Stimulated activated CD8-positive, alpha-beta memory T cell treated with anti-CD3 and anti-CD28 coated beads, Interleukin-15, amount 100 ng/mL, for 48 hours (primary cell): ENCODE measurements at regions not wholly inside any gene's neighbourhood (a gene's known extent, or its start where the extent isn't known, plus 50 kb on each side); places are given as distances from the start of the nearest gene placed in this dataset.

ENCODE experiments used
- DNase-seq, 2 donors: peaks; one replicate each; pipeline ENCODE4 v3.0.0-alpha.2; 2020; ENCODE audit warnings: low read depth in 2 of 2

GRCh38 chr10:107269626-107270025 lies 105.1 kb upstream of the SORCS1 start:
- DNase-seq, result no peak

- no peak for DNase-seq
Measured at GRCh38 chr10:107264742-107265141, 100.2 kb upstream of the SORCS1 start.

DNA sequence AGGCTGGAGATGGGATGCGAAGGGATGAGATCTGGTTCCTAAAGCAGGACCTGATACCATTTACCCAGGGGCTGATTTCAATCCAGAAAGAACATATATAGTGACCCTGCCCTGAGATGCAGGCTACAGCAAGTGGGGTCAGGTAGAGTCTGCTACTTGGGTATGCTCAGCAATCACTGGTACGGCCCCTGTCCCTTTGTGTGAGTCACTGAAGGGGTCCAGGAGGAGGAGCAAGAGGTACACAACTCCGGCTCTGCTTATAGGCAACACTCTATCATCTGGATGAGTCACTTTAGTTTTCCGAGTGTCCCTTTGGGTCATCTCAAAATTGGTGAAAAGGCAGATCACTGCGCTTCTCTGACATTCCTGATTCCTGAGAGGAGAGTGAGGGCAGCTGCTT lies 79.6 kb upstream of the SORCS1 start:
- DNase-seq, result no peak

GRCh38 chr10:107238275-107238674 lies 73.8 kb upstream of the SORCS1 start:
- no peak for DNase-seq

DNA sequence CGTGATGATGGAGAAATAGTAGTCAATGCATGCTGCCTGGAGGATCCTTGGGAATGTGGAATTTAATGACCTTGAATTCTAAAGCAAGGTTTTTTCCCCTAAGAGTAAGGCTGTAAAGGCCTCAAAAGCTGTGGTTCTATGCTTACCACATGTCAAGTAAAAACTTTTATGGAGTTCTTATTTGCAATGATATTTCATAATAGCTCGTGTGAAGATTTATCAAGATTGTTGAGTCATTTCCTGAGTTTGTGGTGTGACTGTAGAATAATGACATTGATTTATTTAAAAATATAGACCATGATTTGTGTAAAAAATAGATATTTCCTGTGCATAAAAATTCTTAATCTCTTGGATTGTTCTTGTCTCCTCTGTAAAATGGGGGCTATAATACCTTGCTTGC lies 67.5 kb upstream of the SORCS1 start:
- DNase-seq, result no peak

GRCh38 chr10:107230887-107231286 lies 66.4 kb upstream of the SORCS1 start:
- DNase-seq, result no peak

DNA sequence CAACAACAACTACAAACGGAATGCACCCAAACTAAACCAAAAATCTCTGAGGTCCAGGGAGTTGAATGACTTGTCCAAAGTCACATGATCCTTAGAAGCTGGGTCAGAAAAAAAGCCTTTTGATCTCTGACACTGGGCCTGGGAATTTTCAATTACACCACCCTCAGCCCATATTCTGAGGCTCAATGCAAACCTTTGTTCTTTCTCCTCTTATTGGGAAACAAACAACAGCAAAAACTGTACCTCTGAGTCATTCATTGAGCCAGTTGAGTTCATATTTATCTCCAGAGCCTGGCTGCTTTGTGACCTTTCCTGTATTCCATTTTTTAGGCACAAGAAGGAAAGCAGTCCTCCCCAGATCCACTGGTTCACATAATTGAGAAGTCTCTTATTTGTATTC lies 51.2 kb upstream of the SORCS1 start:
- no peak for DNase-seq
